ENCODE measurements at regions not wholly inside any gene's neighbourhood (a gene's known extent, or its start where the extent isn't known, plus 50 kb on each side); places are given as distances from the start of the nearest gene placed in this dataset.

DNA sequence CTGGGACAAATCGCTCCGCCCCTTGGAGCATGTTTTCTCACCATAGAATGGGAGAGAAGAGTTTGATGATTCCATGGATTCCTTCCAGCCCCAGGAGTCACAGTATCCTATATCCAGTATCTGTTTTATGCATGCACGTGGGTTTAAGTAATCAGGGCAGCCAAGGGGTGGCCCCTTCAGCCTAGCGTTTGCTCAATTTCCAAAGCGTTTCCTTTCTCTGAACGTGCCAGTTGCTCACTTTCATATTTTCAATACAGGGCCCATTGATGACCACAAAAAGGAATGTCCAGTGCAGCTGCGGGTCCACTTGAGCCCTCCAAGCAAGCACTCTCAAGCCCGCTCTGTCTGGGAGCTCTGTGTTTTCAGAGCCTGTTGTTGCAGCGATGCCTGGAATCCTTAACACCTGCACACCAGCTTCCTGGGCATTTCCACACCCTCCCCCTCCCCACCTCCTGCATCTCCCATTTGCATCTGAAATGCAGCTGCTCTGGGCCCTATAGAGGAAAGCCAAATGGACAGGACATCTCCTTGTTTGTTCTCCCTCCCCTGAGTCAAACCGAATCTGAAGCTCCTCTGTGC, 164.3 kb upstream of the LPP start:
- H3K27ac ChIP-seq = no peak overlapping the region
- DNase-seq (no peak), ATAC-seq (no peak)
- intact Hi-C loops (cut with DNase I) = no loop called here
- no peaks in the 10 kb centered on the region for H3K36me3 ChIP-seq
- no peak overlapping the region for H3K4me3 ChIP-seq
- peaks cover 9% of the 10 kb centered on the region for H3K4me1 ChIP-seq
- no peaks in the 10 kb centered on the region for H3K9me3 ChIP-seq
- no peaks in the 10 kb centered on the region for H3K27me3 ChIP-seq (ENCODE audit: low read depth)
- TF ChIP-seq, protein P1, sequence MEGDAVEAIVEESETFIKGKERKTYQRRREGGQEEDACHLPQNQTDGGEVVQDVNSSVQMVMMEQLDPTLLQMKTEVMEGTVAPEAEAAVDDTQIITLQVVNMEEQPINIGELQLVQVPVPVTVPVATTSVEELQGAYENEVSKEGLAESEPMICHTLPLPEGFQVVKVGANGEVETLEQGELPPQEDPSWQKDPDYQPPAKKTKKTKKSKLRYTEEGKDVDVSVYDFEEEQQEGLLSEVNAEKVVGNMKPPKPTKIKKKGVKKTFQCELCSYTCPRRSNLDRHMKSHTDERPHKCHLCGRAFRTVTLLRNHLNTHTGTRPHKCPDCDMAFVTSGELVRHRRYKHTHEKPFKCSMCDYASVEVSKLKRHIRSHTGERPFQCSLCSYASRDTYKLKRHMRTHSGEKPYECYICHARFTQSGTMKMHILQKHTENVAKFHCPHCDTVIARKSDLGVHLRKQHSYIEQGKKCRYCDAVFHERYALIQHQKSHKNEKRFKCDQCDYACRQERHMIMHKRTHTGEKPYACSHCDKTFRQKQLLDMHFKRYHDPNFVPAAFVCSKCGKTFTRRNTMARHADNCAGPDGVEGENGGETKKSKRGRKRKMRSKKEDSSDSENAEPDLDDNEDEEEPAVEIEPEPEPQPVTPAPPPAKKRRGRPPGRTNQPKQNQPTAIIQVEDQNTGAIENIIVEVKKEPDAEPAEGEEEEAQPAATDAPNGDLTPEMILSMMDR (IDR thresholded peaks at IDR 0.05) = no peak

DNA sequence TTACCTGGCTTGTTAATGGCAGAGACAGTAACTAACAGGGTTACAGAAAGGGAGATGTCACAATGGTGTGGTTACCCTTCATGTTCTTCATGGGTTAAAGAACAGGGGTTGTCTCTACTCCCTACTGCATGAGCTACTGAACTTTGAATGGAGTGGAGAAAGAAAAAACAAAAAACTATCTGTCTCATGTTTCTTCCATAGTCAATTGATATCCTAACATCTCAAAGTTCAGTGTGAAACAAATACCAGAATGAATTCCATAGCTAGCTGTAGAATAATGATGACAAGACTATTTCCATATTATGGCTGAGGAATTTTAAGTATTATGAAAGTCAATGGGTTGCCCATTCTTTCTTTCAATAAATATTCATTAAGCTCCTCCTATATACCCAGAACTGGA, 161.3 kb upstream of the LPP start:
- intact Hi-C loops (cut with DNase I) = no loop called here
- no peaks in the 10 kb centered on the region for H3K9me3 ChIP-seq
- no peaks in the 10 kb centered on the region for H3K36me3 ChIP-seq
- no peak overlapping the region for H3K27ac ChIP-seq
- TF ChIP-seq, protein P1 (IDR thresholded peaks at IDR 0.05) = no peak
- no peak overlapping the region for H3K4me3 ChIP-seq
- H3K27me3 ChIP-seq (ENCODE audit: low read depth) = no peaks in the 10 kb centered on the region
- no peak for ATAC-seq
- peaks cover 5% of the 10 kb centered on the region for H3K4me1 ChIP-seq
- DNase-seq = no peak

DNA sequence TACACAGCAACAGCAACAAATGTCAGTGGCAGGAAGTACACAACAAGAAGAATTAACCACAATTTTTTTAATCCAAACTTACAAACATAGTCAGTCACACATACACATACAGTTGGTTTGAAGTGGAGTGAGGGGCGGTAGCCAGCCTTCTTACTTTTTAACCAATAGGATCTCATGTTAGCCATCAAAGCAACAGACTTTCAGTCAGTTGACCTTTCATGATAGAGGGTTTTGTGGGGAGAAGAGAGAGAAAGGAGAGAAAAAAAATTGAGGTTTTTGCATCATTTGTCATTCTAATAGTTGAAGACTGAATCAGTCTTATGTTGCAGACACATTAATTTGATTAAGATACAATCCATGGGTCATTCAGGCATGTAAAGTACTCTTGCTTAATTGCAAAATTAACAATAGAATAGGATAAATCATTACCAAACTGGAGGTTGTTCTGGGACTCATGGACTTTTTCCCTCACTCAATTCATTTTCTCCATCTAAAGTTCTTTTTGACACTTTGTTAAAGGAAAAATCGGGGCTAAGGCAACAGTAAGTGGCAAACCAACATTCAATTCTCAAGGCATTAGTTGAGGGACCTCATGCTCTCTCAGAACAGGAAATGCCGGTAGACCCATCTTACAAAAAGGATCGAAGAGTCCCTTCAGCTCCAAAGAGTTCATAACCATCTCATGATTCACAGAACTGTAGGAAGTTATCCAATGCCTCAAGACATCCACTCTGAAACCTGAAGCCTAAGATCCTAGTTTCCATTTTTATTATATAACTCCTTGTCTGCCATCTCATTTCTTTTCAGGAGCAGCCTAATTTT, 159.5 kb upstream of the LPP start:
- Histone ChIP-seq H3K36me3 (no peaks in the 10 kb centered on the region), H3K27me3 (ENCODE audit: low read depth) (no peaks in the 10 kb centered on the region), H3K9me3 (no peaks in the 10 kb centered on the region), H3K4me1 (peaks cover 5% of the 10 kb centered on the region), H3K27ac (no peak overlapping the region), H3K4me3 (no peak overlapping the region)
- no peak for ATAC-seq
- no peak for DNase-seq
- TF ChIP-seq, protein P1 (IDR thresholded peaks at IDR 0.05) = no peak
- intact Hi-C loops (cut with DNase I) = no loop called here

DNA sequence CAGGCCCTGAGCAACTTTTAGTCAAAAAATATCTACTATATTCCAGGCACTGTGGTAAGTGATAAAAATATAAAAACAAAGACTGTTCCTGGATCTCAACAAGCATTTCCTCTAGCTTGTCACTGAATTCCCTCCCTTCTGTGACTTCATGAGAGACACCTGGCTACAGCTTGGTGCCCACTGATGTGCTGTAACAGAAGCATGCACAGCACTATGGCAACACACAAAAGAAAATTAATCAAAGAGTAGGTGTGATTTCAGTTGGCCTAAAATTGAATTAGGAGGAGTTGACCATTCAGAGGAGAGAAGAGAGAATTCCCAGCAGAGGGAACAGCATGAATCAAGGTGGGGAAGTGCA, 158.9 kb upstream of the LPP start:
- DNase-seq = no peak
- peaks cover 8% of the 10 kb centered on the region for H3K4me1 ChIP-seq
- no peaks in the 10 kb centered on the region for H3K9me3 ChIP-seq
- TF ChIP-seq, protein P1 (IDR thresholded peaks at IDR 0.05) = no peak
- intact Hi-C loops (cut with DNase I) = no loop called here
- H3K4me3 ChIP-seq = no peak overlapping the region
- H3K27ac ChIP-seq = no peak overlapping the region
- ATAC-seq = no peak
- no peaks in the 10 kb centered on the region for H3K36me3 ChIP-seq
- no peaks in the 10 kb centered on the region for H3K27me3 ChIP-seq (ENCODE audit: low read depth)

DNA sequence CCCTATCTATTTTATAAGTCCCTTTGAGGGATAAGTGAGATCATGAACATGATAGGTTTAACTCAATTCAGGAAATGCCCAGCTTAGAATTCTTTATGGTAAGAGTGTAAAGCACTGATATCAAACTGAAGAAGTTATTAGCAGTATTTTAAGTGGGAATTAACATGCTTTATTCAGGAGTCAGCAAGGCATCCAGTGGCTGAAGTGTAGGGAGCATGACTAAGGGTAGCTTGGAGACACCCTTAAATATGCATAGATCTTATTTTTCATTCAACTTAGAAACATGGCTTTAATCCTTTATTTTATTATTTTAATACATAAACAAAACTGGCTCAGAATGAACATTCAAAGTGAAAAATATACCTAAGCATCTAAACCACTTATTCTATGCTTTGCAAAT, 158.3 kb upstream of the LPP start:
- Histone ChIP-seq H3K9me3 (no peaks in the 10 kb centered on the region), H3K27me3 (ENCODE audit: low read depth) (no peaks in the 10 kb centered on the region), H3K4me3 (no peak overlapping the region), H3K4me1 (peaks cover 12% of the 10 kb centered on the region), H3K27ac (no peak overlapping the region), H3K36me3 (no peaks in the 10 kb centered on the region)
- intact Hi-C loops (cut with DNase I) = no loop called here
- ATAC-seq = no peak
- TF ChIP-seq, protein P1 (IDR thresholded peaks at IDR 0.05) = no peak
- no peak for DNase-seq

All from lower lobe of right lung (tissue), 2 donors.